Parathyroid adenoma (tissue), 2 donors: ENCODE measurements at regions not wholly inside any gene's neighbourhood (a gene's known extent, or its start where the extent isn't known, plus 50 kb on each side); places are given as distances from the start of the nearest gene placed in this dataset.

ENCODE experiments used
- H2AFZ ChIP-seq: fragments of 300-600 bp; sonication (generic); one replicate; pipeline ENCODE4 v1.7.0; 2017; ENCODE audit warnings: antibody characterized with exemption, mild to moderate bottlenecking
- H3K27ac ChIP-seq: fragments of 300-600 bp; sonication (generic); one replicate; pipeline ENCODE4 v1.7.0; 2017
- H3K27me3 ChIP-seq: fragments of 300-600 bp; sonication (generic); one replicate; pipeline ENCODE4 v1.7.0; 2017; ENCODE audit warnings: low read length; ENCODE audit not compliant: control insufficient read depth, insufficient read depth
- H3K36me3 ChIP-seq: fragments of 300-600 bp; sonication (generic); one replicate; pipeline ENCODE4 v1.7.0; 2017; ENCODE audit warnings: low read length; ENCODE audit not compliant: control insufficient read depth, insufficient read depth
- H3K4me1 ChIP-seq: fragments of 300-600 bp; sonication (generic); one replicate; pipeline ENCODE4 v1.7.0; 2017; ENCODE audit warnings: control low read depth
- H3K4me2 ChIP-seq: fragments of 300-600 bp; sonication (generic); one replicate; pipeline ENCODE4 v1.7.0; 2017; ENCODE audit warnings: low read length
- H3K4me3 ChIP-seq: fragments of 300-600 bp; sonication (generic); one replicate; pipeline ENCODE4 v1.7.0; 2017; ENCODE audit warnings: low read depth, low read length
- H3K79me2 ChIP-seq: fragments of 300-600 bp; sonication (generic); one replicate; pipeline ENCODE4 v1.7.0; 2017; ENCODE audit warnings: control low read depth
- H3K9ac ChIP-seq: fragments of 300-600 bp; sonication (generic); one replicate; pipeline ENCODE4 v1.7.0; 2017; ENCODE audit warnings: mild to moderate bottlenecking
- H3K9me3 ChIP-seq: fragments of 300-600 bp; sonication (generic); one replicate; pipeline ENCODE4 v1.7.0; 2017; ENCODE audit warnings: low read length; ENCODE audit not compliant: control insufficient read depth
- TF ChIP-seq, protein P1 (sequence below): fragments of 300-600 bp; sonication (generic); IDR thresholded peaks from one replicate; pipeline ENCODE4 v1.7.0; 2017; ENCODE audit warnings: antibody characterized with exemption, mild to moderate bottlenecking
- donor health status: primary hyperparathyroidism.

DNA sequence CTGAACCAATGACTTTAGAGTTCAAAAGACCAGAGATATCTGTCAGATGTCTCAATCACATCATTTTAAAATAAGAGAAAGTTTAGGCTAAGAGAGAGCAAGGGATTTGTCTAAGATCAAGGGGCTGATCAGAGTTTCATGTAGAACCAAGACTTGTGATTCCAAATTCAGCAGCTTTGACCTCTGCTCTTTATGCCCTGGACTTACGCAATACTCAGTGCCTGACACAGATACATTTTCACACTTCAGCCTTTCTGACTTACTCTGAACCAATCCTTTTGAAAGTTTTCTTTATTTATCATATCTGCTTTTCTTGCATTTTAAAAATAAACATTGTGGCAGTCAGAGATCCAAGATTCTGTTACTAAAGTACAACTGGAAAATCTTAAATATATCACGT lies 428.0 kb downstream of the PLPP3 start:
- Histone ChIP-seq H3K36me3 (no peaks in the 10 kb centered on the region), H3K79me2 (no peaks in the 10 kb centered on the region), H2AFZ (no peak overlapping the region), H3K27me3 (no peaks in the 10 kb centered on the region), H3K4me1 (no peaks in the 10 kb centered on the region), H3K4me2 (no peak overlapping the region), H3K9ac (no peak overlapping the region), H3K4me3 (no peak overlapping the region), H3K9me3 (no peaks in the 10 kb centered on the region), H3K27ac (no peak overlapping the region)
- TF ChIP-seq, protein P1, sequence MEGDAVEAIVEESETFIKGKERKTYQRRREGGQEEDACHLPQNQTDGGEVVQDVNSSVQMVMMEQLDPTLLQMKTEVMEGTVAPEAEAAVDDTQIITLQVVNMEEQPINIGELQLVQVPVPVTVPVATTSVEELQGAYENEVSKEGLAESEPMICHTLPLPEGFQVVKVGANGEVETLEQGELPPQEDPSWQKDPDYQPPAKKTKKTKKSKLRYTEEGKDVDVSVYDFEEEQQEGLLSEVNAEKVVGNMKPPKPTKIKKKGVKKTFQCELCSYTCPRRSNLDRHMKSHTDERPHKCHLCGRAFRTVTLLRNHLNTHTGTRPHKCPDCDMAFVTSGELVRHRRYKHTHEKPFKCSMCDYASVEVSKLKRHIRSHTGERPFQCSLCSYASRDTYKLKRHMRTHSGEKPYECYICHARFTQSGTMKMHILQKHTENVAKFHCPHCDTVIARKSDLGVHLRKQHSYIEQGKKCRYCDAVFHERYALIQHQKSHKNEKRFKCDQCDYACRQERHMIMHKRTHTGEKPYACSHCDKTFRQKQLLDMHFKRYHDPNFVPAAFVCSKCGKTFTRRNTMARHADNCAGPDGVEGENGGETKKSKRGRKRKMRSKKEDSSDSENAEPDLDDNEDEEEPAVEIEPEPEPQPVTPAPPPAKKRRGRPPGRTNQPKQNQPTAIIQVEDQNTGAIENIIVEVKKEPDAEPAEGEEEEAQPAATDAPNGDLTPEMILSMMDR = no peak

DNA sequence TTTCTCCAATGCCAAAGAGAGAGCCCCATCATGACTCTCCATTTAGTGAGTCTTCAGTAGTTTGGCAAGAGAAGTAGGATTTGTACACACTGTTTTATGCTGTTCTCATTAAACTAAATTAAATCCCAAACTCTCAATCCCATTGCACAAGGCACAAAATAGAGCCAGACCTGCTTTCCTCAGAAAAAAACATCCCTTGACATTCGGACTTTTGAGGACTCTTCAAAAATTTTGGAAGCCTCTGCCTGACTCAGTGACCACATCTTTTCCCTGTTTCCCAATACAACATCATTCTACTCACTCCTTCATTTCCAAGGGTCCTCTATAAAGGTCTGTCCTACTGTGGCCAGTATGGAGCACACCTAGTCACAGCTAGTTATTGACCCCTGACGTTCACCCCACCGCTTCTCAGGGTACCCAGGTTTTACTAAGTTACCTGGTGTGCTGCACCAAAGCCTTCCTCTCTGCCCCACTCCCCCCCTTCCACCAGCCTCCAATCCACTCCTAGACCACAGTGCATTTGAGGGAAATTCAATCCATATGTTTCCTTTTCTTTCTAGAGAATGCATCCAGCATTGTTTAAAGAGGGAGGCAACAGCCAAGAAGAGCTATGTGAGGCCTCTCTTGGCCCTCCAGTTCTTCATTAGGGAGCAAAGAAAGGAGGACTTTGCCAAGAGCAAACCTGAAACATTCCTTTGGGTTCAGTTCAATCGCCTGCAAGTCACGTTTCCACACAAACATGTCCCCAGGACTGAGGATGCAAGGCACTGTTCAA lies 428.7 kb downstream of the PLPP3 start:
- TF ChIP-seq, protein P1 = no peak
- Histone ChIP-seq H3K4me1 (no peaks in the 10 kb centered on the region), H2AFZ (no peak overlapping the region), H3K27ac (no peak overlapping the region), H3K27me3 (no peaks in the 10 kb centered on the region), H3K4me3 (no peak overlapping the region), H3K9ac (no peak overlapping the region), H3K36me3 (no peaks in the 10 kb centered on the region), H3K79me2 (no peaks in the 10 kb centered on the region), H3K9me3 (no peaks in the 10 kb centered on the region), H3K4me2 (no peak overlapping the region)

DNA sequence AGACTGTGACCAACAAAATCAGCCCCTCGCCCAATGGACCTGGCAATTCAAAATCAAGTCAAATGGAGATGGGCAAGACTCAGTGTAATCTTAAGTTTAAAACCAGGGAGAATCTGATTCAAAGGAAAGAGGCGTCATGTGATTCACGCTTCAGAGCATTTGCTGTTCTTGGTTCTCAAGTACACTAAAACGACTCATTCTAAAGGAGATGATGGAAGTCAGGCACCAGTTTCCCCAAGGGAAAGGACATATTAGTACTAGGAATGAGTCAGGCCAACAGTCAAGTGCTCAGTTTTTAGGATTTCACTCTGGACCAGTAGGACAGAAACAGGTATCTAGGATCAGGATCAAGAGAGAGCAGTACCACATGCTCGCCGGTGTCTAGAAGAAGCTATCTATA lies 429.6 kb downstream of the PLPP3 start:
- H3K4me3 ChIP-seq = no peak overlapping the region
- no peaks in the 10 kb centered on the region for H3K9me3 ChIP-seq
- no peaks in the 10 kb centered on the region for H3K27me3 ChIP-seq
- no peak overlapping the region for H3K9ac ChIP-seq
- no peak overlapping the region for H2AFZ ChIP-seq
- H3K79me2 ChIP-seq = no peaks in the 10 kb centered on the region
- no peak overlapping the region for H3K27ac ChIP-seq
- H3K36me3 ChIP-seq = no peaks in the 10 kb centered on the region
- H3K4me2 ChIP-seq = no peak overlapping the region
- H3K4me1 ChIP-seq = no peaks in the 10 kb centered on the region
- TF ChIP-seq, protein P1 = no peak

DNA sequence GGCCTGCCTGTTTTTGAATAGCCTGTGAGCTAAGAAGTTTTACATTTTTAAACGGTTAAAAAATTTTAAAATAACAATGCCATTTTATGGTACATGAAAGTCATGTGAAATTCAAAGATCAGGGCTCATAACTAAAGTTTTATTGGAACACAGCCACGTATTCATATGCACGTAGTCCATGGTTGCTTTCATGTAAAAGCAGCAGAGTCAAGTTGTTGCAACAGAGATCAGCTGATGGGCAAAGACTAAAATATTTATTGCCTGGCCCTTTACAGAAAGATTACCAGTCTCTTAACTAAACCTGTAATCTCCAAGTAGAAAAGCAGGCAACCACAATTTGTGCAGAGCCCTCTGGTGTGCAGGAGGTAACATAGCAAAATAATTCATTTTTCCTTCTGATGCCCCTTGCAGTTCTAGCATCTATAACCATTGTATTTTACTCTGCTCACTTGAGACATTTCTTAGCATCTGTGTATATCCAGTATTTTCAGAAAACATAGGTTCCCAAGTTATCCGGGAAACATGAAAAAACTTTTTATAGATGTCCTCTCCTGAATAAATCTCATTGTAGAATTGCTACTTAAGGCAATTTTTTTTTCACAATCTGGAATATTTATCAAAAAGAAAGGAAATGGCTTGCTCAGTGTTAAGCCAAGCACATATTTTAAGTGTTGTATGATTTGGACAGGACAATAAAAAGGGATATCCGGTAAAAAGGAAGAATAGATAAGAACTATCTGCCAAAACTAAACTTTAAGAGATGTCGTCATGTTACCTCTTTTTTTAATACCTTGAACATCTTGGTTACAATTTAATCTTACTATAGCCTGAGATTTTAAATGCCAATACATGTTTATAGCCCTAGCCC lies 430.8 kb downstream of the PLPP3 start:
- H3K9ac ChIP-seq = no peak overlapping the region
- no peaks in the 10 kb centered on the region for H3K27me3 ChIP-seq
- no peaks in the 10 kb centered on the region for H3K79me2 ChIP-seq
- no peak overlapping the region for H2AFZ ChIP-seq
- TF ChIP-seq, protein P1 = no peak
- no peaks in the 10 kb centered on the region for H3K4me1 ChIP-seq
- no peaks in the 10 kb centered on the region for H3K9me3 ChIP-seq
- no peak overlapping the region for H3K27ac ChIP-seq
- no peaks in the 10 kb centered on the region for H3K36me3 ChIP-seq
- no peak overlapping the region for H3K4me3 ChIP-seq
- no peak overlapping the region for H3K4me2 ChIP-seq
